ENCODE measurements at regions not wholly inside any gene's neighbourhood (a gene's known extent, or its start where the extent isn't known, plus 50 kb on each side); places are given as distances from the start of the nearest gene placed in this dataset.
"Not testable (repeated sequence)": the region's sequence is repeated elsewhere in the genome, so short reads cannot be mapped to it uniquely, and the experiment has no call there.

DNA sequence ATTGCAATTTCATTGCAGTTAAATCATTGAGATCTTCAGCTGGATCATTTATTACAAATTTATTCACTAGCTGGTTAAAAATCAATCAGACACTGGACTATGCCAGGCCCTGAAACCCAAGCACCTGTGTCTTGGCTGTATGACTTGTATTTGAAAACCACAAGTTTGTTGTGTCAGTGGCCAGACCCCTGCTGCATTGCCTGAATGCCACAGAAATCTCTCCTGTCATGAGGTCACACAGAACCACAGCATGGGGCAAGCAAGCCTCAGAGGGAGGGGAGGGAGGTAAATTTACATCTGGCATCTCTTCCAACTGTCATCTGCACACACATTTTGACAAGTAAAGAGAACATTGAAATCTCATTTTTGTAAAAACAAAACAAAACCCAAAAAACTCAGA, 90.0 kb downstream of the ARRDC3 start:
- TF ChIP-seq, protein P1, sequence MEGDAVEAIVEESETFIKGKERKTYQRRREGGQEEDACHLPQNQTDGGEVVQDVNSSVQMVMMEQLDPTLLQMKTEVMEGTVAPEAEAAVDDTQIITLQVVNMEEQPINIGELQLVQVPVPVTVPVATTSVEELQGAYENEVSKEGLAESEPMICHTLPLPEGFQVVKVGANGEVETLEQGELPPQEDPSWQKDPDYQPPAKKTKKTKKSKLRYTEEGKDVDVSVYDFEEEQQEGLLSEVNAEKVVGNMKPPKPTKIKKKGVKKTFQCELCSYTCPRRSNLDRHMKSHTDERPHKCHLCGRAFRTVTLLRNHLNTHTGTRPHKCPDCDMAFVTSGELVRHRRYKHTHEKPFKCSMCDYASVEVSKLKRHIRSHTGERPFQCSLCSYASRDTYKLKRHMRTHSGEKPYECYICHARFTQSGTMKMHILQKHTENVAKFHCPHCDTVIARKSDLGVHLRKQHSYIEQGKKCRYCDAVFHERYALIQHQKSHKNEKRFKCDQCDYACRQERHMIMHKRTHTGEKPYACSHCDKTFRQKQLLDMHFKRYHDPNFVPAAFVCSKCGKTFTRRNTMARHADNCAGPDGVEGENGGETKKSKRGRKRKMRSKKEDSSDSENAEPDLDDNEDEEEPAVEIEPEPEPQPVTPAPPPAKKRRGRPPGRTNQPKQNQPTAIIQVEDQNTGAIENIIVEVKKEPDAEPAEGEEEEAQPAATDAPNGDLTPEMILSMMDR (IDR thresholded peaks at IDR 0.05; ENCODE audit: extremely low read depth, missing control alignments), result no peak
- no peak for DNase-seq (ENCODE audit: low spot score)

DNA sequence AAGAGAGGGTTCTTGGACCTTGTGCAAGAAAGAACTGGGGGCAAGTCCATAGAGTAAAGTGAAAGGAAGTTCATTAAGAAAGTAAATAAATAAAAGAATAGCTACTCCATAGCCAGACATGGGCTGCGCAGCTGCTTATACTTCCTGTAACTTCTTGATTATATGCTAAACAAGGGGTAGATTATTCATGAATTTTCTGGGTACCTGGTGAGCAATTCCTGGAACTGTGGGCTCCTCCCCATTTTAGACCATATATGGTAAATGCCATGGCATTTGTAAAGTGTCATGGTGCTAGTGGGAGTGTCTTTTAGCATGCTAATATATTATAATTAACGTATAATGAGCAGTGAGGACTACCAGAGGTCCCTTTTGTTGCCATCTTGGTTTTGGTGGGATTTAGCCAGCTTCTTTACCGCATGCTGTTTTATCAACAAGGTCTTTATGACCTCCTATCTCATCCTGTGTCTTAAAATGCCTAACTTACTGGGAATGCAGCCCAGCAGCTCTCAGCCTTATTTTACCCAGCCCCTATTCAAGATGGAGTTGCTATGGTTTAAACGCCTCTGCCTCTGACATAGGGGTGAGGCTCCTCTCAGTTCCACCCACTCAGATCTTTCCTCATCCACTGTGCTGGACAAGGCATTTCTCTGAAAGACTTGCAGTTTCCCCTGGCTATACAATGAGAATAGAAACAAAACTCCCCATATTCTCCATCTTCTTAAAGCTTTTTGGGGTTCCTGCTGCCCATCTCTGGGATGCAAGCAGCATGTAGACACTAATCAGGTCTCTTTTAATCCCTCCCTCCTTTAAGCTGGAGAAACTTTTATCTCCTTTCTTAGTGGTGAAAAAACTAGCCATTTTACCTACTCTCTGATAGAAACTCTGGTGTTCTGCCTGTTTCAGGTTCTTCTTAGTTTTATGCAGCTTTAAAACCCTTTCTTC, 91.2 kb downstream of the ARRDC3 start:
- DNase-seq (ENCODE audit: low spot score), result no peak
- TF ChIP-seq, protein P1 (IDR thresholded peaks at IDR 0.05; ENCODE audit: extremely low read depth, missing control alignments), result no peak

GRCh38 chr5:91288118-91288916, 94.8 kb downstream of the ARRDC3 start:
- DNase-seq (ENCODE audit: low spot score), result no peak
- TF ChIP-seq, protein P1 (IDR thresholded peaks at IDR 0.05; ENCODE audit: extremely low read depth, missing control alignments), result no peak

GRCh38 chr5:91285062-91285461, 98.1 kb downstream of the ARRDC3 start:
- DNase-seq (ENCODE audit: low spot score), result not testable (repeated sequence)

DNA sequence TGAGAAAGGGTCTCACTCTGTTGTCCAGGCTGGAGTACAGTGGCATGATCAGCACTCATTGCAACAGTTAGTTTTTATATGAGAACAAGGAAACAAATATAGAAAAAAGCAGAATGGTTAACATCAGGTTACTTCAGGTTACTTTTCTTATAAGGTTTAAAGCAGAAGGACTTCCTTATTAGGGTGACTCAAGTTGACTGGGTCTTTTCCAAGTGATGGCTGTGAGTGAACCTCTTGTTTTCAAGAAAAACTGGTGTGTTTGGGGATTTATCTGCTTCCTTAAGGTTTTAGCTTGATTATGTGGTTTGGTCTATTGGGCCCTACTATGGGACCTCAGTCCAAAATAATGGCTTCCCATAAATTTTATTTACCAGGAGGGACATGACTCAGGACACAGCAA, 99.2 kb downstream of the ARRDC3 start:
- no peak for DNase-seq (ENCODE audit: low spot score)

DNA sequence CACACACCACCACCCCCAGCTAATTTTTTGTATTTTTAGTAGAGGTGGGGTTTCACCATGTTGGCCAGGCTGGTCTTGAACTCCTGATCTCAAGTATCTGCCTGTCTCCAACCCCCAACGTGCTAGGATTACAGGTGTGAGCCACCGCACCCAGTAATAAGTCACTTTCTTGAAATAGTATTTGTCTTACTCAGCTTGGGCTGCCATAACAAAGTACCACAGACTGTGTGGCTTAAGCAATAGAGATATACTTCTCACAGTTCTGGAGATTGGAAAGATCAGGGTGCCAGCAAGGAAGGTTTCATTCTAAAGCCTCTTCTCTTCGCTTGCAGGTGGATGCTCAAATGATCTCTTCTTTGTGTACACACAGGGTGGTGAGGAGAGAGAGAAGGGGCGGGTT, 99.8 kb downstream of the ARRDC3 start:
- DNase-seq (ENCODE audit: low spot score), result no peak
- TF ChIP-seq, protein P1 (IDR thresholded peaks at IDR 0.05; ENCODE audit: extremely low read depth, missing control alignments), result no peak

More for the DNA sequence above, 99.2 kb downstream of the ARRDC3 start:
- TF ChIP-seq, protein P1 (IDR thresholded peaks at IDR 0.05; ENCODE audit: extremely low read depth, missing control alignments), result no peak

GRCh38 chr5:91282210-91282609, 100.9 kb downstream of the ARRDC3 start:
- TF ChIP-seq, protein P1 (IDR thresholded peaks at IDR 0.05; ENCODE audit: extremely low read depth, missing control alignments), result no peak
- DNase-seq (ENCODE audit: low spot score), result no peak
